ENCODE measurements at regions not wholly inside any gene's neighbourhood (a gene's known extent, or its start where the extent isn't known, plus 50 kb on each side); places are given as distances from the start of the nearest gene placed in this dataset.

DNA sequence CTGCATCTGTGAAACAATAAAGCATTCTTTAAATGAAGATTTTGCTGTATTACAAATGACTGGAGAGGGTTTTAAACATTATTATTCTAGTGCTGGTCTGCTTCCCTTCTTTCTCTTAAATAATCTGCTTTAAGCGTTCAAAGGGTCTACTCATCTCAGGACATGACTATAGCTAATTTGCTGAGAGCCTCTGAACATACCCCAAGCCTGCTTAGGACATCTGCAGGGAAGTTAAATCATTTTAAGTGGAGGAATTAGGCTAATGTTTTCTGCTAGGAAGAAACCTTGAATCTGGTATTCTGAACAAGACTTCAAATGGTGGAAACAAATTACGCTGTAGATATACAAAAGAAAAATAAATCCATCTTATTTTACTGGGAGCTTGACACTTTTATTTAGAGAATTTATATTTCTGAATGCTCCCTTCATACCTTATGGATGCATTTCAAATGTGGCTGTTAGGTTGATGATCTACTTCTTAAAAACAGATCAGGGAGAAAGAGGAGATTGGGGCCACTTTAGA lies 124.4 kb upstream of the ITGB1 start:
- no peak for DNase-seq
- H3K4me2 ChIP-seq (ENCODE audit: low read depth, low read length): no peak overlapping the region
- no peak overlapping the region for H2AFZ ChIP-seq (replicated peaks; ENCODE audit: low read length, poor library complexity)
- ATAC-seq (ENCODE audit: low read depth): no peak
- no peak overlapping the region for H4K5ac ChIP-seq (ENCODE audit: low read depth, low read length)
- H3K27ac ChIP-seq (ENCODE audit: insufficient read depth, low read length): no peak overlapping the region
- H3K36me3 ChIP-seq (ENCODE audit: control insufficient read depth, insufficient read depth, low read length): no peaks in the 10 kb centered on the region
- H2BK5ac ChIP-seq (ENCODE audit: low read depth, low read length, poor library complexity, severe bottlenecking): no peak overlapping the region
- no peak overlapping the region for H3K9ac ChIP-seq (ENCODE audit: low read depth, low read length)
- TF ChIP-seq CHD1 (IDR thresholded peaks at IDR 0.05; ENCODE audit: low read depth, low read length) (no peak), BHLHE40 (IDR thresholded peaks at IDR 0.05; ENCODE audit: low read depth, low read length) (no peak), RFX5 (IDR thresholded peaks at IDR 0.05; ENCODE audit: low read depth, low read length) (no peak), CEBPB (IDR thresholded peaks at IDR 0.05; ENCODE audit: low read depth, low read length) (no peak), MAFK (IDR thresholded peaks at IDR 0.05; ENCODE audit: low read depth, low read length) (no peak), RAD21 (IDR thresholded peaks at IDR 0.05; ENCODE audit: low read length) (no peak), SMC3 (IDR thresholded peaks at IDR 0.05; ENCODE audit: low read depth, low read length) (no peak), FOS (IDR thresholded peaks at IDR 0.05; ENCODE audit: low read depth, low read length) (no peak), POLR2A (IDR thresholded peaks at IDR 0.05; ENCODE audit: low read depth, low read length) (no peak), MXI1 (IDR thresholded peaks at IDR 0.05; ENCODE audit: borderline replicate concordance, low read depth, low read length) (no peak), NFE2L2 (IDR thresholded peaks at IDR 0.05; ENCODE audit: low read depth, low read length) (no peak), MAZ (IDR thresholded peaks at IDR 0.05; ENCODE audit: borderline replicate concordance, low read depth, low read length) (no peak)
- TF ChIP-seq, protein P1, sequence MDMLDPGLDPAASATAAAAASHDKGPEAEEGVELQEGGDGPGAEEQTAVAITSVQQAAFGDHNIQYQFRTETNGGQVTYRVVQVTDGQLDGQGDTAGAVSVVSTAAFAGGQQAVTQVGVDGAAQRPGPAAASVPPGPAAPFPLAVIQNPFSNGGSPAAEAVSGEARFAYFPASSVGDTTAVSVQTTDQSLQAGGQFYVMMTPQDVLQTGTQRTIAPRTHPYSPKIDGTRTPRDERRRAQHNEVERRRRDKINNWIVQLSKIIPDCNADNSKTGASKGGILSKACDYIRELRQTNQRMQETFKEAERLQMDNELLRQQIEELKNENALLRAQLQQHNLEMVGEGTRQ (IDR thresholded peaks at IDR 0.05; ENCODE audit: low read depth, low read length): no peak
- no peak overlapping the region for H2BK120ac ChIP-seq (ENCODE audit: low read depth, low read length)
- in situ Hi-C loops (cut with MboI; ENCODE audit: low sequenced_read_pairs): no loop called here
- no peak overlapping the region for H4K8ac ChIP-seq (ENCODE audit: low read depth in 2 of 2, low read length in 2 of 2)
- H2BK20ac ChIP-seq (ENCODE audit: low read depth, low read length): no peak overlapping the region
- intact Hi-C loops (cut with micrococcal nuclease): no loop called here
- H3K4ac ChIP-seq (ENCODE audit: low read depth, low read length): no peak overlapping the region
- no CpG with 5 or more reads among the region's 2 CpGs for WGBS, 2 experiments (ENCODE audit: extremely low coverage in 2 of 2, insufficient read length in 1 of 2)
- H3K14ac ChIP-seq (replicated peaks; ENCODE audit: low read depth, low read length): no peak overlapping the region
- H3K27me3 ChIP-seq (ENCODE audit: control insufficient read depth, insufficient read depth, low read length): no peaks in the 10 kb centered on the region; the same call in 1 of the 2 replicates
- no peaks in the 10 kb centered on the region for H3K9me1 ChIP-seq (ENCODE audit: insufficient read depth, low read length)
- peaks cover 2% of the 10 kb centered on the region; the same call in 1 of the 2 replicates for H3K9me3 ChIP-seq (ENCODE audit: control insufficient read depth, insufficient read depth, low read length)
- no peak overlapping the region for H4K91ac ChIP-seq (ENCODE audit: insufficient read depth, low read depth, low read length)
- H4K20me1 ChIP-seq (ENCODE audit: insufficient read depth, low read length): no peaks in the 10 kb centered on the region
- H3K79me1 ChIP-seq (ENCODE audit: low read depth in 1 of 2, low read length in 2 of 2): no peaks in the 10 kb centered on the region
- H3K56ac ChIP-seq (ENCODE audit: extremely low read depth, insufficient read depth, low read length): no peak overlapping the region
- no peaks in the 10 kb centered on the region for H3K4me1 ChIP-seq (ENCODE audit: control insufficient read depth, insufficient read depth, low read length)
- no TSS peak for BruUV-seq (replicated peaks)
- POLR2A ChIA-PET (ENCODE audit: unreplicated experiment): no interaction called here
- H3K4me3 ChIP-seq (ENCODE audit: insufficient read depth, low read depth, low read length): no peak overlapping the region
- no peak overlapping the region for H2AK9ac ChIP-seq (replicated peaks; ENCODE audit: low read depth, low read length, poor library complexity)
- CTCF ChIA-PET: no interaction called here
- no peak overlapping the region for H3K18ac ChIP-seq (ENCODE audit: low read depth, low read length)
- H2AK5ac ChIP-seq (ENCODE audit: low read depth, low read length): no peak overlapping the region
- dilution Hi-C loops (cut with HindIII; ENCODE audit: low sequenced_read_pairs, unreplicated experiment): no loop called here
- no peak overlapping the region for H3K23ac ChIP-seq (ENCODE audit: low read depth, low read length)
- no peak overlapping the region for H2BK15ac ChIP-seq (ENCODE audit: low read depth, low read length)
